ENCODE measurements at regions not wholly inside any gene's neighbourhood (a gene's known extent, or its start where the extent isn't known, plus 50 kb on each side); places are given as distances from the start of the nearest gene placed in this dataset.
"Not testable (repeated sequence)": the region's sequence is repeated elsewhere in the genome, so short reads cannot be mapped to it uniquely, and the experiment has no call there.

DNA sequence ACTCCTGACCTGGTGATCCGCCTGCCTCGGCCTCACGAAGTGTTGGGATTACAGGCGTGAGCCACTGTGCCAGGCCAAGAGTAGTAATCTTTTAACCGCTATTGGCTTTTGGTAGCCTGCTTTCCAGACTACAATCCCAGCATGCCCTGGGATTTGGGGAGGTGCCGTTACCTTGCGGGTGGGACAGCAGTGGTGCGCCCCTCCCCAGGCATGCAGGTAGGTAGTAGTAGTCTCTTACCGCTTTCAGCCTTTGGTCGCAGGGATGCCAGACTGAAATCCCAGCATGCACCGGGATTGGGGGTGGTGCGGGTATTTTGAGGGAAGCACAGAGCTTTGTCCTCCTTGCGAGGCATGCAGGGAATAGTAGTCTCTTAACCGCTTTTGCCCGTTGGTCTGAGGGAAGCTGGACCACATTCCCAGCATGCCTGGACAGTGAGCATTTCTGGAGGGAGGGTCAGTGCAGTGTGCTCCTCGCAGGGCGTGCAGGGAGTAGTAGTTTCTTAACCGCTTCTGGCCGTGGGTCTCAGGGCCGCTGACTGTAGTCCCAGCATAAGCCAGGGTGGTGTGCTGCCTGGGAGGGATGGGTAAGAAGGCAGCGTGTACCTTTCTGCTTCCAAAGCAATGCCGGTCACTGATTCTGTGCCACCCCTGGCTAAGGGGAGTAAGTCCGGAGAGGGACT is 1686.8 kb downstream of the TP53TG3F start:
- Histone ChIP-seq H3K4me1 (ENCODE audit: control insufficient read depth in 1 of 2, insufficient read depth in 2 of 2, low read length in 2 of 2) (no peaks in the 10 kb centered on the region), H3K27me3 (ENCODE audit: control insufficient read depth in 1 of 2, insufficient read depth in 2 of 2, low read length in 2 of 2) (no peaks in the 10 kb centered on the region), H3K9me3 (ENCODE audit: control insufficient read depth in 1 of 2, low read length in 2 of 2) (peaks cover 51 to 70% of the 10 kb centered on the region in 2 donors), H3K36me3 (ENCODE audit: control insufficient read depth in 1 of 2, insufficient read depth in 2 of 2, low read length in 2 of 2) (no peaks in the 10 kb centered on the region), H3K9ac (ENCODE audit: low read depth in 1 of 2, low read length in 2 of 2) (no peak overlapping the region), H3K27ac (ENCODE audit: low read depth, low read length) (no peak overlapping the region), H3K4me3 (ENCODE audit: low read depth in 1 of 2, low read length in 2 of 2) (no peak overlapping the region)

DNA sequence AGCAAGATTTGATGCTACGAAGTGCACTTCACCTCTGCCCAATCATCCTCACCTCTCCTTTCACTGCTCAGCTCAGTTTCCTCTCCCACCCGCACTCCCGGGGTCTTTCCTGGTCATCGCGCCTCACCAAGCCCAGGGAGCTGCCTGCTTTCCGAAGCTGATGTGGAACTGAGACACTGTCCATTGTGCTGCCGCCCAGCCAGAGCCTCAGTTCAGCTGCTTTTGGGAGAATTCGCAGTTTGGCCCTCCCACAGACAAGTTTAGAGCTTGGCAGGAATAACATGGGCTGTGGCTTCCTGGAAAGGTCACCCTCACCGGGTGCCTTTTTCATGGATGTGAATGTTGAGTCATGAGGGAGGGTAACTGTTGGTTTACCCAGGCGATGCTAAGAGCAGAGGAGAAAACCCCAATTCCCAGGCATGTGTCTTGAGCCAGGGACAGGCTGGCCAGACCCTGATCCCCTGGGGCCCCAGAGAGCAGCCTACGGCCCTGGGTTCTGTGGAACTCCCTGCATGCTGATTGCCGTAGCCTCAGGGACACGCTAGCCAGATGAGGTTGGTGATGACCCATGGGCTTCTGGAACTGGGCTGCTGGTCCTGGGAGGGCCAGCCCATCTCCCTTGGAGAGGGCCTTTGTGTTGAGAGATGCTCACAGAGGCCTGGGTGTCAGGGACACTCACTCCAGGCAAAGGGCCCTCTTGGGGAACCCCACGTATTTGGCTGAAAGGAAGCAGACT is 1687.5 kb downstream of the TP53TG3F start:
- H3K4me3 ChIP-seq (ENCODE audit: low read depth in 1 of 2, low read length in 2 of 2) = no peak overlapping the region
- H3K4me1 ChIP-seq (ENCODE audit: control insufficient read depth in 1 of 2, insufficient read depth in 2 of 2, low read length in 2 of 2) = no peaks in the 10 kb centered on the region
- peaks cover 52 to 74% of the 10 kb centered on the region in 2 donors for H3K9me3 ChIP-seq (ENCODE audit: control insufficient read depth in 1 of 2, low read length in 2 of 2)
- no peaks in the 10 kb centered on the region for H3K36me3 ChIP-seq (ENCODE audit: control insufficient read depth in 1 of 2, insufficient read depth in 2 of 2, low read length in 2 of 2)
- H3K9ac ChIP-seq (ENCODE audit: low read depth in 1 of 2, low read length in 2 of 2) = no peak overlapping the region
- no peak overlapping the region for H3K27ac ChIP-seq (ENCODE audit: low read depth, low read length)
- H3K27me3 ChIP-seq (ENCODE audit: control insufficient read depth in 1 of 2, insufficient read depth in 2 of 2, low read length in 2 of 2) = no peaks in the 10 kb centered on the region

DNA sequence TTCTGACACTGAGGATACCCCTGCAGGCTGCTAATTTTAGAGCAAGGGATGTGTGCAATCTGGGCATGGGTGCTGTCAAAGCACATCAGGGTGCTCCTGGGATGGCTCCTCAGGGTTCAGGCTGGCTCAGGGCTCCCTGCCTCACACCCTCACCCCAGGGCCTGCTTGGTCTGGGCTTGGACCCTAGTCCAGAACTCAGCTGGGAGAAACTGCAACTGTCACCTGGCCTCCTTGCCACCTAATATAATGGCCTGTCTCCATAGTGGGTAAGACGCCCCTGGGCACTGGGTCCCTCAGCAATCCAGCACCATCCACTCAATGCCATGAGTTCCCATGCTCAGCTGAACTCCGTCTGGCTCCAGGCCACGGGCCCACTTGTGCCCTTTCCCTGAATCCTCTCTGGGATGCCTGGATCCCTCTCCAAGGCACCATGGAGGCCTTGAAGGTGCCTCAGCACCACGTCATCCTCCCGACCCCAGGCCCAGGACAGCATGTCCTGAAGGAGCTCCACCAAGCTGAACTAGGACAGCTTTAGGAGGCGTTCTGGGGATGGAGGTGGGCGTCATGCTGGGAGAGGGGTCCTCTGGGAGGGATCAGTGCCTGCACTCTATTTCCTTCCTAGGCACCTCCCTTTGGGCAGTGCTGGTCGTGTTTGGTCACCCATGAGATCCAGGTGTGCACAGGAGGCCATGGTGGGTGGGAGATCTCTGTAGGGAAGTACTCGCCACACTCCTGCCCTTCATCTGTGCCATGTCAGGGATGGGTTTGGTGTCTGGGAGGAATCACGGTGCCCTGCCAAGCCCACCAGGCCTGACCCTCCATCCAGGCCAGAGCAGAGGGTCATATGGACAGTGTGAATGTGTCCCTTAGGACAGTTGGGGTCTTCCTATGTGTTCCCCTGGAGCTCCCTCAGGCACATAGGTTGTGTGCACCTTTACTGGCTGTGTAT is 1688.4 kb downstream of the TP53TG3F start:
- Histone ChIP-seq H3K4me3 (ENCODE audit: low read depth in 1 of 2, low read length in 2 of 2) (no peak overlapping the region), H3K36me3 (ENCODE audit: control insufficient read depth in 1 of 2, insufficient read depth in 2 of 2, low read length in 2 of 2) (no peaks in the 10 kb centered on the region), H3K4me1 (ENCODE audit: control insufficient read depth in 1 of 2, insufficient read depth in 2 of 2, low read length in 2 of 2) (no peaks in the 10 kb centered on the region), H3K27me3 (ENCODE audit: control insufficient read depth in 1 of 2, insufficient read depth in 2 of 2, low read length in 2 of 2) (no peaks in the 10 kb centered on the region), H3K27ac (ENCODE audit: low read depth, low read length) (no peak overlapping the region), H3K9ac (ENCODE audit: low read depth in 1 of 2, low read length in 2 of 2) (no peak overlapping the region), H3K9me3 (ENCODE audit: control insufficient read depth in 1 of 2, low read length in 2 of 2) (peaks cover 52 to 81% of the 10 kb centered on the region in 2 donors)

DNA sequence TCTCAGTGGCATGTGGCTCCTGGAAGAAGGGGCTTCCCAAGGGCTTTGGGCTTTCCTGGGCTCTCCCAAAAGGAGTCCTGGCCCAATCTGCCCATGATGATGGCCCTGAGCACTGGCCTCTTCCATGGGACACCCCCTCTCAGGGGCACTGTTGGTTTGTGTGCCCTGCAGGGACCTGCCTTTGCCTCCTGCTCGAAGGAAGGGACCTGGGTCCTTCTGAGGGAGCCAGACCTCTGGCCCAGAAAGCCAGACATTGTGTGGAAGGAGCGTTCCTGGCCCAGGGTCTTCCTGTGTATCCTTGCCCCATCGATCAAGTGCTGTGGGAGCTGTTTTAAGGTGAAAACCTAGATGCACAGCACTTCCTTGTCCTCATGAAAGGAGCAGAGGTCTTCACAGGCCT is 1689.3 kb downstream of the TP53TG3F start:
- Histone ChIP-seq H3K4me3 (ENCODE audit: low read depth in 1 of 2, low read length in 2 of 2) (no peak overlapping the region), H3K27me3 (ENCODE audit: control insufficient read depth in 1 of 2, insufficient read depth in 2 of 2, low read length in 2 of 2) (no peaks in the 10 kb centered on the region), H3K9ac (ENCODE audit: low read depth in 1 of 2, low read length in 2 of 2) (no peak overlapping the region), H3K4me1 (ENCODE audit: control insufficient read depth in 1 of 2, insufficient read depth in 2 of 2, low read length in 2 of 2) (no peaks in the 10 kb centered on the region), H3K9me3 (ENCODE audit: control insufficient read depth in 1 of 2, low read length in 2 of 2) (peaks cover 52 to 84% of the 10 kb centered on the region in 2 donors), H3K27ac (ENCODE audit: low read depth, low read length) (no peak overlapping the region), H3K36me3 (ENCODE audit: control insufficient read depth in 1 of 2, insufficient read depth in 2 of 2, low read length in 2 of 2) (no peaks in the 10 kb centered on the region)

- no peaks in the 10 kb centered on the region for H3K4me1 ChIP-seq (ENCODE audit: control insufficient read depth in 1 of 2, insufficient read depth in 2 of 2, low read length in 2 of 2)
- no peak overlapping the region for H3K9ac ChIP-seq (ENCODE audit: low read depth in 1 of 2, low read length in 2 of 2)
- H3K27me3 ChIP-seq (ENCODE audit: control insufficient read depth in 1 of 2, insufficient read depth in 2 of 2, low read length in 2 of 2) = no peaks in the 10 kb centered on the region
- H3K27ac ChIP-seq (ENCODE audit: low read depth, low read length) = no peak overlapping the region
- H3K36me3 ChIP-seq (ENCODE audit: control insufficient read depth in 1 of 2, insufficient read depth in 2 of 2, low read length in 2 of 2) = no peaks in the 10 kb centered on the region
- H3K4me3 ChIP-seq (ENCODE audit: low read depth in 1 of 2, low read length in 2 of 2) = no peak overlapping the region
- peaks cover 53 to 77% of the 10 kb centered on the region in 2 donors for H3K9me3 ChIP-seq (ENCODE audit: control insufficient read depth in 1 of 2, low read length in 2 of 2)
Measured at GRCh38 chr16:35149550-35149949, 1690.1 kb downstream of the TP53TG3F start.

GRCh38 chr16:35150805-35151312 is 1691.4 kb downstream of the TP53TG3F start:
- Histone ChIP-seq H3K4me3 (ENCODE audit: low read depth in 1 of 2, low read length in 2 of 2) (no peak overlapping the region), H3K9ac (ENCODE audit: low read depth in 1 of 2, low read length in 2 of 2) (no peak overlapping the region), H3K27ac (ENCODE audit: low read depth, low read length) (no peak overlapping the region), H3K36me3 (ENCODE audit: control insufficient read depth in 1 of 2, insufficient read depth in 2 of 2, low read length in 2 of 2) (no peaks in the 10 kb centered on the region), H3K27me3 (ENCODE audit: control insufficient read depth in 1 of 2, insufficient read depth in 2 of 2, low read length in 2 of 2) (no peaks in the 10 kb centered on the region), H3K4me1 (ENCODE audit: control insufficient read depth in 1 of 2, insufficient read depth in 2 of 2, low read length in 2 of 2) (no peaks in the 10 kb centered on the region), H3K9me3 (ENCODE audit: control insufficient read depth in 1 of 2, low read length in 2 of 2) (peaks cover 52 to 72% of the 10 kb centered on the region in 2 donors)

DNA sequence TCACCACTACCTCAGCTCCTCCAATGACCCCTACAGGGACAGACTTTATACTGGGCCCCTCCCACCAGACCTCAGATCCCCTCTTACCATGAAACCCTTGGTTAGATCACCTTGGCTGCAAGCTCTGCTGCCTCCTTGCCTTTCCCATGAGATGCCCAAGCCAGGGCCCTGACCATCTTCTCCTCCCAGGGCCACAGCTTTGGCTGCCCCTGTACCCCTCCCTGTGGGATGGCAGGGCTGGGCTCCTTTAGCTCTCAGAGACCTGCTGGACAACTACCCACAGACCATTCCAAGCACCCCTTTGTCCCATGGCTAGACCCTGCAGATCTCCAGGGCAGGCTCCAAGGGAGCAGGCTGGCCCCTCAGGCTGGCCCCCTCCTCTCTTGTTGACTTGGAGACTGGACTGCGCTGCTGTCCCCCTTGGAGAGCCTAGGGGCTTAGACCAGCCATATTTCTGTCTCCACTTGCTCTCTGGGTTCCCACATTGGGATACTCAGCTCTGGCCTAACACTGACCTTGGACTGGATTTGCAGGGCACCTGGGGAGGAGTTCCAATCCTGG is 1692.7 kb downstream of the TP53TG3F start:
- Histone ChIP-seq H3K9ac (ENCODE audit: low read depth in 1 of 2, low read length in 2 of 2) (no peak overlapping the region), H3K9me3 (ENCODE audit: control insufficient read depth in 1 of 2, low read length in 2 of 2) (peaks cover 49 to 68% of the 10 kb centered on the region in 2 donors), H3K27ac (ENCODE audit: low read depth, low read length) (no peak overlapping the region), H3K36me3 (ENCODE audit: control insufficient read depth in 1 of 2, insufficient read depth in 2 of 2, low read length in 2 of 2) (no peaks in the 10 kb centered on the region), H3K4me3 (ENCODE audit: low read depth in 1 of 2, low read length in 2 of 2) (no peak overlapping the region), H3K27me3 (ENCODE audit: control insufficient read depth in 1 of 2, insufficient read depth in 2 of 2, low read length in 2 of 2) (no peaks in the 10 kb centered on the region), H3K4me1 (ENCODE audit: control insufficient read depth in 1 of 2, insufficient read depth in 2 of 2, low read length in 2 of 2) (no peaks in the 10 kb centered on the region)

- no peak overlapping the region for H3K4me3 ChIP-seq (ENCODE audit: low read depth in 1 of 2, low read length in 2 of 2)
- H3K36me3 ChIP-seq (ENCODE audit: control insufficient read depth in 1 of 2, insufficient read depth in 2 of 2, low read length in 2 of 2) = no peaks in the 10 kb centered on the region
- no peak overlapping the region for H3K9ac ChIP-seq (ENCODE audit: low read depth in 1 of 2, low read length in 2 of 2)
- peaks cover 27 to 44% of the 10 kb centered on the region in 2 donors for H3K9me3 ChIP-seq (ENCODE audit: control insufficient read depth in 1 of 2, low read length in 2 of 2)
- no peaks in the 10 kb centered on the region for H3K4me1 ChIP-seq (ENCODE audit: control insufficient read depth in 1 of 2, insufficient read depth in 2 of 2, low read length in 2 of 2)
- no peaks in the 10 kb centered on the region for H3K27me3 ChIP-seq (ENCODE audit: control insufficient read depth in 1 of 2, insufficient read depth in 2 of 2, low read length in 2 of 2)
- H3K27ac ChIP-seq (ENCODE audit: low read depth, low read length) = no peak overlapping the region
Measured at GRCh38 chr16:35154627-35155026, 1695.2 kb downstream of the TP53TG3F start.

DNA sequence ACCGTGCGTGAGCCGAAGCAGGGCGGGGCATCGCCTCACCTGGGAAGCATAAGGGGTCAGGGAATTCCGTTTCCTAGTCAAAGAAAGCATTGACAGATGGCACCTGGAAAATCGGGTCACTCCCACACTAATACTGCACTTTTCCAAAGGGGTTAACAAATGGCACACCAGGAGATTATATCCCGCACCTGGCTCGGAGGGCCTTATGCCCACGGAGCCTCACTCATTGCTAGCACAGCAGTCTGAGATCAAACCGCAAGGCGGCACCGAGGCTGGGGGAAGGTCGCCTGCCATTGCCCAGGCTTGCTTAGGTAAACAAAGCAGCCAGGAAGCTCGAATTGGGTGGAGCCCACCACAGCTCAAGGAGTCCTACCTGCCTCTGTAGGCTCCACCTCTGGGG is 1698.1 kb downstream of the TP53TG3F start:
- not testable (repeated sequence) for H3K27ac ChIP-seq (ENCODE audit: low read depth, low read length); H3K4me1 ChIP-seq (ENCODE audit: control insufficient read depth in 1 of 2, insufficient read depth in 2 of 2, low read length in 2 of 2); H3K36me3 ChIP-seq (ENCODE audit: control insufficient read depth in 1 of 2, insufficient read depth in 2 of 2, low read length in 2 of 2); H3K9ac ChIP-seq (ENCODE audit: low read depth in 1 of 2, low read length in 2 of 2); H3K27me3 ChIP-seq (ENCODE audit: control insufficient read depth in 1 of 2, insufficient read depth in 2 of 2, low read length in 2 of 2); H3K4me3 ChIP-seq (ENCODE audit: low read depth in 1 of 2, low read length in 2 of 2)
- peaks cover 12 to 17% of the 10 kb centered on the region in 2 donors for H3K9me3 ChIP-seq (ENCODE audit: control insufficient read depth in 1 of 2, low read length in 2 of 2)
